H9 (cell line): ENCODE measurements at regions not wholly inside any gene's neighbourhood (a gene's known extent, or its start where the extent isn't known, plus 50 kb on each side); places are given as distances from the start of the nearest gene placed in this dataset.

Source experiments
- DNase-seq: peaks from one replicate; pipeline ENCODE4 v3.0.0-alpha.2; 2017
- H2AFZ ChIP-seq: one replicate; pipeline ENCODE4 v1.6.1; 2013; ENCODE audit warnings: mild to moderate bottlenecking, low read length, control low read depth, moderate library complexity
- H2AK5ac ChIP-seq: 2 replicates; pipeline ENCODE4 v1.6.1; 2013; ENCODE audit warnings: low read length, control low read depth, mixed read lengths; ENCODE audit not compliant: insufficient read length
- H2BK120ac ChIP-seq: one replicate; pipeline ENCODE4 v1.6.1; 2013; ENCODE audit warnings: low read depth, mild to moderate bottlenecking, low read length, control low read depth, inconsistent platforms; ENCODE audit not compliant: poor library complexity, severe bottlenecking
- H2BK12ac ChIP-seq: 2 replicates; pipeline ENCODE4 v1.6.1; 2013; ENCODE audit warnings: low read length, control low read depth, mixed read lengths, low read depth; ENCODE audit not compliant: insufficient read length
- H2BK15ac ChIP-seq: 2 replicates; pipeline ENCODE4 v1.6.1; 2013; ENCODE audit warnings: low read depth, low read length, control low read depth
- H2BK20ac ChIP-seq: one replicate; pipeline ENCODE4 v1.6.1; 2013; ENCODE audit warnings: low read depth, mild to moderate bottlenecking, low read length, control low read depth, inconsistent platforms; ENCODE audit not compliant: poor library complexity, severe bottlenecking
- H2BK5ac ChIP-seq: 2 replicates; pipeline ENCODE4 v1.6.1; 2013; ENCODE audit warnings: low read length, control low read depth, mixed read lengths; ENCODE audit not compliant: insufficient read length
- H3K14ac ChIP-seq: 2 replicates; pipeline ENCODE4 v1.6.1; 2013; ENCODE audit warnings: low read length, control low read depth; ENCODE audit not compliant: insufficient read depth
- H3K18ac ChIP-seq: 2 replicates; pipeline ENCODE4 v1.6.1; 2013; ENCODE audit warnings: low read depth, mild to moderate bottlenecking, mixed read lengths, low read length, control low read depth; ENCODE audit not compliant: insufficient read length
- H3K23ac ChIP-seq: 2 replicates; pipeline ENCODE4 v1.6.1; 2013; ENCODE audit warnings: low read length, control low read depth, mixed read lengths, low read depth; ENCODE audit not compliant: insufficient read length
- H3K23me2 ChIP-seq: 2 replicates; pipeline ENCODE4 v1.6.1; 2013; ENCODE audit warnings: low read depth, mild to moderate bottlenecking, mixed read lengths, low read length, control low read depth; ENCODE audit not compliant: insufficient read length, poor library complexity, severe bottlenecking
- H3K27ac ChIP-seq: 2 replicates; pipeline ENCODE4 v1.5.1; 2013; ENCODE audit warnings: low read length, control low read depth, mixed read lengths, low read depth; ENCODE audit not compliant: insufficient read length
- H3K27me3 ChIP-seq: 2 replicates; pipeline ENCODE4 v1.6.1; 2013; ENCODE audit warnings: low read length, control low read depth, inconsistent platforms; ENCODE audit not compliant: insufficient read depth
- H3K4ac ChIP-seq: 2 replicates; pipeline ENCODE4 v1.6.1; 2013; ENCODE audit warnings: low read depth, mild to moderate bottlenecking, control low read depth, inconsistent platforms, low read length, moderate library complexity
- H3K4me1 ChIP-seq: 2 replicates; pipeline ENCODE4 v1.6.1; 2013; ENCODE audit warnings: low read length, control low read depth, inconsistent platforms; ENCODE audit not compliant: insufficient read depth
- H3K4me2 ChIP-seq: 2 replicates; pipeline ENCODE4 v1.6.1; 2013; ENCODE audit warnings: low read length, control low read depth, mixed read lengths; ENCODE audit not compliant: insufficient read length, insufficient read depth
- H3K56ac ChIP-seq: 2 replicates; pipeline ENCODE4 v1.6.1; 2013; ENCODE audit warnings: low read depth, mild to moderate bottlenecking, mixed read lengths, low read length, control low read depth; ENCODE audit not compliant: insufficient read length
- H3K79me1 ChIP-seq: 2 replicates; pipeline ENCODE4 v1.6.1; 2013; ENCODE audit warnings: low read depth, mild to moderate bottlenecking, moderate library complexity, low read length, control low read depth, inconsistent platforms; ENCODE audit not compliant: insufficient read depth, poor library complexity, severe bottlenecking
- H3K79me2 ChIP-seq: 2 replicates; pipeline ENCODE4 v1.6.1; 2013; ENCODE audit warnings: low read length, control low read depth, inconsistent platforms; ENCODE audit not compliant: insufficient read depth
- H3K9ac ChIP-seq: 2 replicates; pipeline ENCODE4 v1.6.1; 2013; ENCODE audit warnings: low read length, control low read depth, mixed read lengths; ENCODE audit not compliant: insufficient read length; ENCODE audit errors: extremely low read depth
- H3K9me3 ChIP-seq: one replicate; pipeline ENCODE4 v1.6.1; 2013; ENCODE audit warnings: low read depth, low read length, inconsistent platforms; ENCODE audit not compliant: control insufficient read depth
- H3T11ph ChIP-seq: one replicate; pipeline ENCODE4 v1.6.1; 2013; ENCODE audit warnings: mild to moderate bottlenecking, low read length, control low read depth, inconsistent platforms
- H4K20me1 ChIP-seq: one replicate; pipeline ENCODE4 v1.6.1; 2013; ENCODE audit not compliant: control insufficient read depth, insufficient read length, insufficient read depth
- H4K5ac ChIP-seq: 2 replicates; pipeline ENCODE4 v1.6.1; 2013; ENCODE audit warnings: low read depth, mild to moderate bottlenecking, mixed read lengths, low read length, control low read depth; ENCODE audit not compliant: insufficient read length
- H4K8ac ChIP-seq: replicated peaks from 2 replicates; pipeline ENCODE4 v1.6.1; 2013; ENCODE audit warnings: low read length, control low read depth, mixed read lengths, low read depth; ENCODE audit not compliant: insufficient read length
- H4K91ac ChIP-seq: 2 replicates; pipeline ENCODE4 v1.6.1; 2013; ENCODE audit warnings: low read depth, mild to moderate bottlenecking, moderate library complexity, mixed read lengths, low read length, control low read depth; ENCODE audit not compliant: insufficient read length
- H3K27ac Mint-ChIP-seq, 3 experiments: 2 replicates in 2 of 3; 3 replicates in 1 of 3; pipeline ENCODE4 v1.8.0; 2020 to 2021; ENCODE audit warnings: mixed read lengths in 3 of 3, mild to moderate bottlenecking in 1 of 3, moderate library complexity in 1 of 3
- H3K27me3 Mint-ChIP-seq: 2 replicates; pipeline ENCODE4 v1.8.0; 2021; ENCODE audit warnings: low read depth, mild to moderate bottlenecking, moderate library complexity, mixed read lengths
- H3K36me3 Mint-ChIP-seq, 3 experiments: 2 replicates in 2 of 3; 3 replicates in 1 of 3; pipeline ENCODE4 v1.8.0; 2020 to 2021; ENCODE audit warnings: low read depth in 3 of 3, mixed read lengths in 3 of 3; ENCODE audit not compliant: insufficient read depth in 1 of 3
- H3K4me1 Mint-ChIP-seq, 2 experiments: 2 replicates each; pipeline ENCODE4 v1.8.0; 2020; ENCODE audit warnings: mixed read lengths in 2 of 2
- H3K4me3 Mint-ChIP-seq, 2 experiments: 2 replicates in 1 of 2; 3 replicates in 1 of 2; pipeline ENCODE4 v1.8.0; 2020 to 2021; ENCODE audit warnings: mild to moderate bottlenecking in 2 of 2, mixed read lengths in 2 of 2, moderate library complexity in 1 of 2
- H3K9me3 Mint-ChIP-seq, 2 experiments: 2 replicates in 1 of 2; 3 replicates in 1 of 2; pipeline ENCODE4 v1.8.0; 2020; ENCODE audit warnings: mild to moderate bottlenecking in 2 of 2, mixed read lengths in 2 of 2, moderate library complexity in 1 of 2
- TF ChIP-seq, protein P1 (sequence below): fragments of 200-600 bp; sonication (generic); conservative IDR thresholded peaks from 3 replicates; pipeline ENCODE4 v1.8.0; 2021; ENCODE audit warnings: antibody characterized with exemption, mild to moderate bottlenecking

DNA sequence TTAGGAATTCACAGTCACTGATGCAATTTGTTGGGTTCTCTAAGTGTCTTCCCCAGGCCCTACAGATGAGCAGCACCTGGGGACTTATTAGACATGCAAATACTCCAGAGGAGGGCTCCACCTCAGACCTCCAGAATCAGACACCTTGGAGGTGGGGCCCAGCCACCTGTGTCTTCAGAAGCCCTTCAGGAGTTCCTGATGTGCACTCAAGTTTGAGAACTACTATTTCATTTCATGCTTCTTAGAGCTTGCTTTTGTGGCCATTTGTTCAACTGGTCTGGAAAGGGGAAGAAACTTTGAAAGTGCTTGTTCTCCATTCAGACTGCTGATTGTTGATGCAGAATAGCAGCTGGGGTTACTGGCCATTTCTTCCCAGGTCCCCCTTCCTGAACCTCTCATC lies 472.0 kb downstream of the COG6 start:
- no peaks in the 10 kb centered on the region for H3K79me1 ChIP-seq
- TF ChIP-seq, protein P1, sequence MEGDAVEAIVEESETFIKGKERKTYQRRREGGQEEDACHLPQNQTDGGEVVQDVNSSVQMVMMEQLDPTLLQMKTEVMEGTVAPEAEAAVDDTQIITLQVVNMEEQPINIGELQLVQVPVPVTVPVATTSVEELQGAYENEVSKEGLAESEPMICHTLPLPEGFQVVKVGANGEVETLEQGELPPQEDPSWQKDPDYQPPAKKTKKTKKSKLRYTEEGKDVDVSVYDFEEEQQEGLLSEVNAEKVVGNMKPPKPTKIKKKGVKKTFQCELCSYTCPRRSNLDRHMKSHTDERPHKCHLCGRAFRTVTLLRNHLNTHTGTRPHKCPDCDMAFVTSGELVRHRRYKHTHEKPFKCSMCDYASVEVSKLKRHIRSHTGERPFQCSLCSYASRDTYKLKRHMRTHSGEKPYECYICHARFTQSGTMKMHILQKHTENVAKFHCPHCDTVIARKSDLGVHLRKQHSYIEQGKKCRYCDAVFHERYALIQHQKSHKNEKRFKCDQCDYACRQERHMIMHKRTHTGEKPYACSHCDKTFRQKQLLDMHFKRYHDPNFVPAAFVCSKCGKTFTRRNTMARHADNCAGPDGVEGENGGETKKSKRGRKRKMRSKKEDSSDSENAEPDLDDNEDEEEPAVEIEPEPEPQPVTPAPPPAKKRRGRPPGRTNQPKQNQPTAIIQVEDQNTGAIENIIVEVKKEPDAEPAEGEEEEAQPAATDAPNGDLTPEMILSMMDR, result no peak
- peaks cover 9 to 28% of the 10 kb centered on the region in 2 experiments for H3K4me1 Mint-ChIP-seq
- peaks cover 3 to 4% of the 10 kb centered on the region in 2 experiments; a peak in 4 of 5 replicates for H3K9me3 Mint-ChIP-seq
- H3K9me3 ChIP-seq, result no peaks in the 10 kb centered on the region
- no peak overlapping the region for H3K4me3 Mint-ChIP-seq
- no peaks in the 10 kb centered on the region for H3K23me2 ChIP-seq
- H3K36me3 Mint-ChIP-seq, result peaks cover 0 to 7% (median 4%) of the 10 kb centered on the region in 3 experiments; a peak in 4 of 7 replicates
- H4K5ac ChIP-seq, result no peak overlapping the region
- H2AFZ ChIP-seq, result no peak overlapping the region
- H3K27me3 ChIP-seq, result no peaks in the 10 kb centered on the region
- H3K27ac Mint-ChIP-seq, result no peak overlapping the region; a peak in 1 of 7 replicates
- H3K4me1 ChIP-seq, result no peaks in the 10 kb centered on the region; the same call in 1 of the 2 replicates
- H2BK20ac ChIP-seq, result no peak overlapping the region
- no peaks in the 10 kb centered on the region for H3K79me2 ChIP-seq
- H3K27ac ChIP-seq, result no peak overlapping the region
- no peak overlapping the region for H3K4ac ChIP-seq
- H3K4me2 ChIP-seq, result no peak overlapping the region
- no peak overlapping the region for H3K14ac ChIP-seq
- no peak overlapping the region for H2BK5ac ChIP-seq
- no peaks in the 10 kb centered on the region for H4K20me1 ChIP-seq
- no peak overlapping the region for H2BK12ac ChIP-seq
- H3K27me3 Mint-ChIP-seq, result no peaks in the 10 kb centered on the region; the same call in 1 of the 2 replicates
- DNase-seq, result no peak
- no peak overlapping the region for H3K23ac ChIP-seq
- no peak overlapping the region for H3K56ac ChIP-seq
- no peak overlapping the region for H4K8ac ChIP-seq
- H3K18ac ChIP-seq, result no peak overlapping the region
- H2AK5ac ChIP-seq, result no peak overlapping the region
- H2BK15ac ChIP-seq, result no peak overlapping the region
- no peak overlapping the region for H4K91ac ChIP-seq
- H3T11ph ChIP-seq, result no peak overlapping the region
- H3K9ac ChIP-seq, result no peak overlapping the region
- no peak overlapping the region for H2BK120ac ChIP-seq
